ENCODE measurements at regions not wholly inside any gene's neighbourhood (a gene's known extent, or its start where the extent isn't known, plus 50 kb on each side); places are given as distances from the start of the nearest gene placed in this dataset.

DNA sequence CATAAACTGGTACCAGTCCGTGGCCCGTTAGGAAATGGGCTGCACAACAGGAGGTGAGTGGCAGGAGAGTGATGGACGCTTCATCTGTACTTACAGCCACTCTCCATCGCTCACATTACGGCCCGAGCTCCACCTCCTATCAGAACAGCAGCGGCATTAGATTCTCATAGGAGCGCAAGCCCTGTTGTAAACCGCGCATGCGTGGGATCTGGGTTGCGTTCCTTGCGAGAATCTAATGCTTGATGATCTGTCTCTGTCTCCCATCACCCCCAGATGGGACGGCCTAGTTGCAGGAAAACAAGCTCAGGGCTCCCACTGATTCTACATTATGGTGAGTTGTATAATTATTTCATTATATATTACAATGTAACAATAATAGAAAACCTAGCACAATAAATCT, 480.4 kb downstream of the CCDC171 start:
- peaks cover 0 to 17% of the 10 kb centered on the region in 2 experiments; a peak in 2 of 4 replicates for H3K4me1 ChIP-seq (ENCODE audit: control insufficient read depth in 1 of 2, insufficient read depth in 2 of 2, low read depth in 1 of 2, low read length in 1 of 2)
- POLR2A ChIA-PET, result no interaction called here
- peaks cover 0 to 4% of the 10 kb centered on the region in 2 experiments for H3K36me3 ChIP-seq (replicated peaks in 1 of 2; ENCODE audit: control insufficient read depth in 1 of 2, insufficient read depth in 2 of 2, low read length in 1 of 2)
- H3K9ac ChIP-seq, result no peak overlapping the region
- DNase-seq, result no peak
- no peak overlapping the region for H2AFZ ChIP-seq (ENCODE audit: low read depth)
- peaks cover 11% of the 10 kb centered on the region for H3K9me3 ChIP-seq
- WGBS (ENCODE audit: low lambda C conversion rate), result 93% methylated on average over 14 of the region's 14 CpGs
- H3K79me2 ChIP-seq (ENCODE audit: insufficient read depth), result no peaks in the 10 kb centered on the region
- no peak overlapping the region for H3K4me3 ChIP-seq (ENCODE audit: low read depth in 2 of 2, low read length in 1 of 2)
- no peak overlapping the region for H3K27ac ChIP-seq (ENCODE audit: low read depth in 2 of 2, low read length in 1 of 2)
- TF ChIP-seq TCF12 (IDR thresholded peaks at IDR 0.05) (no peak), RFX5 (IDR thresholded peaks at IDR 0.05; ENCODE audit: low read length) (no peak), RCOR1 (IDR thresholded peaks at IDR 0.05; ENCODE audit: low read length) (no peak), YY1 (IDR thresholded peaks at IDR 0.05; ENCODE audit: low read depth) (no peak)
- TF ChIP-seq, protein P1, sequence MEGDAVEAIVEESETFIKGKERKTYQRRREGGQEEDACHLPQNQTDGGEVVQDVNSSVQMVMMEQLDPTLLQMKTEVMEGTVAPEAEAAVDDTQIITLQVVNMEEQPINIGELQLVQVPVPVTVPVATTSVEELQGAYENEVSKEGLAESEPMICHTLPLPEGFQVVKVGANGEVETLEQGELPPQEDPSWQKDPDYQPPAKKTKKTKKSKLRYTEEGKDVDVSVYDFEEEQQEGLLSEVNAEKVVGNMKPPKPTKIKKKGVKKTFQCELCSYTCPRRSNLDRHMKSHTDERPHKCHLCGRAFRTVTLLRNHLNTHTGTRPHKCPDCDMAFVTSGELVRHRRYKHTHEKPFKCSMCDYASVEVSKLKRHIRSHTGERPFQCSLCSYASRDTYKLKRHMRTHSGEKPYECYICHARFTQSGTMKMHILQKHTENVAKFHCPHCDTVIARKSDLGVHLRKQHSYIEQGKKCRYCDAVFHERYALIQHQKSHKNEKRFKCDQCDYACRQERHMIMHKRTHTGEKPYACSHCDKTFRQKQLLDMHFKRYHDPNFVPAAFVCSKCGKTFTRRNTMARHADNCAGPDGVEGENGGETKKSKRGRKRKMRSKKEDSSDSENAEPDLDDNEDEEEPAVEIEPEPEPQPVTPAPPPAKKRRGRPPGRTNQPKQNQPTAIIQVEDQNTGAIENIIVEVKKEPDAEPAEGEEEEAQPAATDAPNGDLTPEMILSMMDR (IDR thresholded peaks at IDR 0.05), result no peak
- TF ChIP-seq, protein P2, sequence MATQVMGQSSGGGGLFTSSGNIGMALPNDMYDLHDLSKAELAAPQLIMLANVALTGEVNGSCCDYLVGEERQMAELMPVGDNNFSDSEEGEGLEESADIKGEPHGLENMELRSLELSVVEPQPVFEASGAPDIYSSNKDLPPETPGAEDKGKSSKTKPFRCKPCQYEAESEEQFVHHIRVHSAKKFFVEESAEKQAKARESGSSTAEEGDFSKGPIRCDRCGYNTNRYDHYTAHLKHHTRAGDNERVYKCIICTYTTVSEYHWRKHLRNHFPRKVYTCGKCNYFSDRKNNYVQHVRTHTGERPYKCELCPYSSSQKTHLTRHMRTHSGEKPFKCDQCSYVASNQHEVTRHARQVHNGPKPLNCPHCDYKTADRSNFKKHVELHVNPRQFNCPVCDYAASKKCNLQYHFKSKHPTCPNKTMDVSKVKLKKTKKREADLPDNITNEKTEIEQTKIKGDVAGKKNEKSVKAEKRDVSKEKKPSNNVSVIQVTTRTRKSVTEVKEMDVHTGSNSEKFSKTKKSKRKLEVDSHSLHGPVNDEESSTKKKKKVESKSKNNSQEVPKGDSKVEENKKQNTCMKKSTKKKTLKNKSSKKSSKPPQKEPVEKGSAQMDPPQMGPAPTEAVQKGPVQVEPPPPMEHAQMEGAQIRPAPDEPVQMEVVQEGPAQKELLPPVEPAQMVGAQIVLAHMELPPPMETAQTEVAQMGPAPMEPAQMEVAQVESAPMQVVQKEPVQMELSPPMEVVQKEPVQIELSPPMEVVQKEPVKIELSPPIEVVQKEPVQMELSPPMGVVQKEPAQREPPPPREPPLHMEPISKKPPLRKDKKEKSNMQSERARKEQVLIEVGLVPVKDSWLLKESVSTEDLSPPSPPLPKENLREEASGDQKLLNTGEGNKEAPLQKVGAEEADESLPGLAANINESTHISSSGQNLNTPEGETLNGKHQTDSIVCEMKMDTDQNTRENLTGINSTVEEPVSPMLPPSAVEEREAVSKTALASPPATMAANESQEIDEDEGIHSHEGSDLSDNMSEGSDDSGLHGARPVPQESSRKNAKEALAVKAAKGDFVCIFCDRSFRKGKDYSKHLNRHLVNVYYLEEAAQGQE (IDR thresholded peaks at IDR 0.05; ENCODE audit: low read depth, low read length), result no peak
- H4K20me1 ChIP-seq (ENCODE audit: insufficient read depth), result no peaks in the 10 kb centered on the region
- no peak overlapping the region for H3K4me2 ChIP-seq
- H3K27me3 ChIP-seq (ENCODE audit: insufficient read depth), result no peaks in the 10 kb centered on the region
- H3F3A ChIP-seq (replicated peaks; ENCODE audit: insufficient read depth), result peaks cover 8% of the 10 kb centered on the region
- CTCF ChIA-PET, result no interaction called here
- H3K9me2 ChIP-seq, result no peaks in the 10 kb centered on the region

DNA sequence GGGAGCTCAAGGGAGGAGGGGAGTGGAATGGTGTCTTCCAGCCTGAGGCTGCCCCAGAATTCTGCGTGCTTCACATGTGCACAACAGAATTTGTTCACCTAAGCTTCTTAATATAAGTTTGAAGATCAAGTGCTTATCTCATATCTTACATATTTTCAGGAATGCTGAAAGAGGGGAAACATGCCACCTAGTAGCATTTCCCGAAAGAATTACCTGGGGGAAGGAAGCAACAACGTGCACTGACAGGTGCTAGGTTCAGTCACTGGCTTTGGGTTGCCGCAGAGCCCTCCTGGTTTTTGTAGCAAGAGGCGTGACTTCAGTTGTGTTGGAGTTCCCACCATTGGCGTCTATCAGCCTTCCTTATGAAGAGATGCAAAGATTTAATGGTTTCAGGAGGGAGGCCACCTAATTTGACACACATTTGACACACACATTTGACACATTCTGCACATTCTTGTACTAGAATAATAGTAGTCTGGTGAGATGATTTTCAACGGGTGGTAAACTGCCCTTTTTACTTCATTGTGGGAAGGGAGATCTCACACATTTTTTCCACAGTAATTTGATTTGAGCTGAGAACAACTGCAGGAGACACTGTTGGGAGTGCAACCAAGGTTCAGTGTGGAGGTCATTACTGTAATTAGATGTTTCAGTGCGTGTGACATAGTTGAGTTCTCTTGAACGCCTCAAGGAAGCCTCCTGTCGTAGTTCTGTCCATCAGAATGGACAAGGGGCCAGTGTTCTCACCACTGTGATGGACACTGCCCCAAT, 481.3 kb downstream of the CCDC171 start:
- no peaks in the 10 kb centered on the region for H3K9me2 ChIP-seq
- peaks cover 0 to 4% of the 10 kb centered on the region in 2 experiments for H3K36me3 ChIP-seq (replicated peaks in 1 of 2; ENCODE audit: control insufficient read depth in 1 of 2, insufficient read depth in 2 of 2, low read length in 1 of 2)
- no peak for TF ChIP-seq RCOR1 (IDR thresholded peaks at IDR 0.05; ENCODE audit: low read length)
- TF ChIP-seq RXRA (IDR thresholded peaks at IDR 0.05; ENCODE audit: borderline replicate concordance, low read depth), result no peak
- no peak for TF ChIP-seq NRF1 (IDR thresholded peaks at IDR 0.05; ENCODE audit: low read depth, low read length)
- TF ChIP-seq RFX5 (IDR thresholded peaks at IDR 0.05; ENCODE audit: low read length), result no peak
- no peak for TF ChIP-seq ELF1 (IDR thresholded peaks at IDR 0.05)
- TF ChIP-seq, protein P3, sequence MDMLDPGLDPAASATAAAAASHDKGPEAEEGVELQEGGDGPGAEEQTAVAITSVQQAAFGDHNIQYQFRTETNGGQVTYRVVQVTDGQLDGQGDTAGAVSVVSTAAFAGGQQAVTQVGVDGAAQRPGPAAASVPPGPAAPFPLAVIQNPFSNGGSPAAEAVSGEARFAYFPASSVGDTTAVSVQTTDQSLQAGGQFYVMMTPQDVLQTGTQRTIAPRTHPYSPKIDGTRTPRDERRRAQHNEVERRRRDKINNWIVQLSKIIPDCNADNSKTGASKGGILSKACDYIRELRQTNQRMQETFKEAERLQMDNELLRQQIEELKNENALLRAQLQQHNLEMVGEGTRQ (IDR thresholded peaks at IDR 0.05; ENCODE audit: borderline replicate concordance, low read depth, low read length), result no peak
- no peak for TF ChIP-seq YY1 (IDR thresholded peaks at IDR 0.05; ENCODE audit: low read depth)
- H3K9ac ChIP-seq, result no peak overlapping the region
- H2AFZ ChIP-seq (ENCODE audit: low read depth), result no peak overlapping the region
- no peak overlapping the region for H3K27ac ChIP-seq (ENCODE audit: low read depth in 2 of 2, low read length in 1 of 2)
- no peak overlapping the region for H3K4me2 ChIP-seq
- no peaks in the 10 kb centered on the region for H3K27me3 ChIP-seq (ENCODE audit: insufficient read depth)
- peaks cover 11% of the 10 kb centered on the region for H3K9me3 ChIP-seq
- ChIA-PET POLR2A (no interaction called here), CTCF (no interaction called here)
- H3K4me3 ChIP-seq (ENCODE audit: low read depth in 2 of 2, low read length in 1 of 2), result no peak overlapping the region
- DNase-seq, result no peak
- WGBS (ENCODE audit: low lambda C conversion rate), result 87% methylated on average over 10 of the region's 10 CpGs
- no peaks in the 10 kb centered on the region for H4K20me1 ChIP-seq (ENCODE audit: insufficient read depth)
- H3K79me2 ChIP-seq (ENCODE audit: insufficient read depth), result no peaks in the 10 kb centered on the region
- peaks cover 0 to 17% of the 10 kb centered on the region in 2 experiments; a peak in 2 of 4 replicates for H3K4me1 ChIP-seq (ENCODE audit: control insufficient read depth in 1 of 2, insufficient read depth in 2 of 2, low read depth in 1 of 2, low read length in 1 of 2)
- H3F3A ChIP-seq (replicated peaks; ENCODE audit: insufficient read depth), result peaks cover 8% of the 10 kb centered on the region

Data from SK-N-SH (cell line).